ENCODE measurements at regions not wholly inside any gene's neighbourhood (a gene's known extent, or its start where the extent isn't known, plus 50 kb on each side); places are given as distances from the start of the nearest gene placed in this dataset.

DNA sequence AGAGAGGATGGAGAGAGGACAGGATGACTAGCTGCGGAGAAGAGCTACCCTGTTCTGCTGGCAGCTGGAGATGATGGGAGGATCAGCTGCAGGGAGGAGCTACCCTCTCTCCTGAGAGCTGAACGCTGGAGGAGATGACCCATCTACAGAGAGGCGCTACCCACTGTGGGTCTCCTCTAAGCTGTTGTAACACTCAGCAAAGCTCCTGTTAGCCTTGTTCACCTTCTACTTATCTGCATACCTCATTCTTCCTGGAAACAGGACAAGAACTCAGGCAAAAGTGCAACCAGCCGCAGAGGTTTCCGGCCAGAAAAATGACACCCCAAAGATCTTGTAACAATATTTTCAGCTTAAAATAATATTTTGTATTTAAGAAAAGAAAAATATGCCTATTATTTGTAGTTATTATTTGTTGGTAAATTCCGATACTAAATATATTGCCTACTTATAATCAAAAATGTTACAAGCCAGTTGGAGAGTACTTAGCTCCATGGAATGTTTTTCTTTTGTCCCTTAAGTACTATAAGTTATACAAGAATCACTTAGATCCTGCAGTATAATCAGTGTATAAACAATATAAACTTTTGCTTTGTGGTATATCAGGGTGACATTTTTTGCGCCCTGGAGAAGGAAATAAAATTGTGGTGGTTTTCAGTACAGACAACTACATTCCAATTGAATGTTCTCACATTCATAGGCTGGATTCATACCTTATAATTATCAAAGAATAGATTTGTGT lies 1188.0 kb upstream of the CADM2 start:
- H3K27me3 Mint-ChIP-seq (ENCODE audit: unreplicated experiment), result no peaks in the 10 kb centered on the region
- no peaks in the 10 kb centered on the region for H3K36me3 Mint-ChIP-seq (ENCODE audit: unreplicated experiment)
- H3K4me3 Mint-ChIP-seq (ENCODE audit: unreplicated experiment), result no peak overlapping the region
- H3K4me1 Mint-ChIP-seq (ENCODE audit: unreplicated experiment), result no peaks in the 10 kb centered on the region
- H3K9me3 Mint-ChIP-seq (ENCODE audit: unreplicated experiment), result no peaks in the 10 kb centered on the region
- TF ChIP-seq, protein P1, sequence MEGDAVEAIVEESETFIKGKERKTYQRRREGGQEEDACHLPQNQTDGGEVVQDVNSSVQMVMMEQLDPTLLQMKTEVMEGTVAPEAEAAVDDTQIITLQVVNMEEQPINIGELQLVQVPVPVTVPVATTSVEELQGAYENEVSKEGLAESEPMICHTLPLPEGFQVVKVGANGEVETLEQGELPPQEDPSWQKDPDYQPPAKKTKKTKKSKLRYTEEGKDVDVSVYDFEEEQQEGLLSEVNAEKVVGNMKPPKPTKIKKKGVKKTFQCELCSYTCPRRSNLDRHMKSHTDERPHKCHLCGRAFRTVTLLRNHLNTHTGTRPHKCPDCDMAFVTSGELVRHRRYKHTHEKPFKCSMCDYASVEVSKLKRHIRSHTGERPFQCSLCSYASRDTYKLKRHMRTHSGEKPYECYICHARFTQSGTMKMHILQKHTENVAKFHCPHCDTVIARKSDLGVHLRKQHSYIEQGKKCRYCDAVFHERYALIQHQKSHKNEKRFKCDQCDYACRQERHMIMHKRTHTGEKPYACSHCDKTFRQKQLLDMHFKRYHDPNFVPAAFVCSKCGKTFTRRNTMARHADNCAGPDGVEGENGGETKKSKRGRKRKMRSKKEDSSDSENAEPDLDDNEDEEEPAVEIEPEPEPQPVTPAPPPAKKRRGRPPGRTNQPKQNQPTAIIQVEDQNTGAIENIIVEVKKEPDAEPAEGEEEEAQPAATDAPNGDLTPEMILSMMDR (IDR thresholded peaks at IDR 0.05), result no peak
- no peak for DNase-seq (ENCODE audit: extremely low spot score, unreplicated experiment)
- no peak overlapping the region for H3K27ac Mint-ChIP-seq (ENCODE audit: unreplicated experiment)

- no peaks in the 10 kb centered on the region for H3K9me3 Mint-ChIP-seq (ENCODE audit: unreplicated experiment)
- H3K4me1 Mint-ChIP-seq (ENCODE audit: unreplicated experiment), result no peaks in the 10 kb centered on the region
- no peaks in the 10 kb centered on the region for H3K36me3 Mint-ChIP-seq (ENCODE audit: unreplicated experiment)
- H3K4me3 Mint-ChIP-seq (ENCODE audit: unreplicated experiment), result no peak overlapping the region
- H3K27me3 Mint-ChIP-seq (ENCODE audit: unreplicated experiment), result no peaks in the 10 kb centered on the region
- no peak overlapping the region for H3K27ac Mint-ChIP-seq (ENCODE audit: unreplicated experiment)
- no peak for DNase-seq (ENCODE audit: extremely low spot score, unreplicated experiment)
- TF ChIP-seq, protein P1 (IDR thresholded peaks at IDR 0.05), result no peak
Measured at GRCh38 chr3:83802801-83803200, 1156.0 kb upstream of the CADM2 start.

DNA sequence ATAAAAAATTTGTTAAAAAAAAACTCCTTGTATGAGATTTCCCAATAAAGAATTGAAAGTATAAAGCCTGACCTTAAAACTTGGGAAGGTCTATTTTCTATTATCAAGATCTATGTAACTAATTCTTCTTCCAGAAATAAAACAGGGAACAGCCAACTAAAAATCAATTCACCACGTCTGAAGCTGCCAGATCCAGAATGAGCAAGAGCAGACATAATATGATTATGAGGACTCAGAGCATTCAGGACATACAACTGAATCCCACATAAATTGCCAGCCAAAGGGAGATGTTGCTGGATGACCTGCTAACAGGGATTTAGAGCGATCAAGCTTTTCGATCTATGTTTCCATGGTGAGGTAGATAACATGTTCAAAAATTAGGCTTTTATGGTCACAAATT lies 1151.3 kb upstream of the CADM2 start:
- TF ChIP-seq, protein P1 (IDR thresholded peaks at IDR 0.05), result no peak
- Mint-ChIP-seq H3K4me1 (ENCODE audit: unreplicated experiment) (no peaks in the 10 kb centered on the region), H3K27me3 (ENCODE audit: unreplicated experiment) (no peaks in the 10 kb centered on the region), H3K4me3 (ENCODE audit: unreplicated experiment) (no peak overlapping the region), H3K27ac (ENCODE audit: unreplicated experiment) (no peak overlapping the region), H3K9me3 (ENCODE audit: unreplicated experiment) (peaks cover 19% of the 10 kb centered on the region), H3K36me3 (ENCODE audit: unreplicated experiment) (no peaks in the 10 kb centered on the region)
- no peak for DNase-seq (ENCODE audit: extremely low spot score, unreplicated experiment)

- TF ChIP-seq, protein P1 (IDR thresholded peaks at IDR 0.05), result no peak
- Mint-ChIP-seq H3K9me3 (ENCODE audit: unreplicated experiment) (peaks cover 19% of the 10 kb centered on the region), H3K36me3 (ENCODE audit: unreplicated experiment) (no peaks in the 10 kb centered on the region), H3K4me1 (ENCODE audit: unreplicated experiment) (no peaks in the 10 kb centered on the region), H3K4me3 (ENCODE audit: unreplicated experiment) (no peak overlapping the region), H3K27ac (ENCODE audit: unreplicated experiment) (no peak overlapping the region), H3K27me3 (ENCODE audit: unreplicated experiment) (no peaks in the 10 kb centered on the region)
- no peak for DNase-seq (ENCODE audit: extremely low spot score, unreplicated experiment)
Measured at GRCh38 chr3:83813176-83813575, 1145.6 kb upstream of the CADM2 start.

GRCh38 chr3:83816653-83817052 lies 1142.1 kb upstream of the CADM2 start:
- Mint-ChIP-seq H3K27ac (ENCODE audit: unreplicated experiment) (no peak overlapping the region), H3K27me3 (ENCODE audit: unreplicated experiment) (no peaks in the 10 kb centered on the region), H3K36me3 (ENCODE audit: unreplicated experiment) (no peaks in the 10 kb centered on the region), H3K4me3 (ENCODE audit: unreplicated experiment) (no peak overlapping the region), H3K9me3 (ENCODE audit: unreplicated experiment) (peaks cover under 1% of the 10 kb centered on the region), H3K4me1 (ENCODE audit: unreplicated experiment) (no peaks in the 10 kb centered on the region)
- DNase-seq (ENCODE audit: extremely low spot score, unreplicated experiment), result no peak
- TF ChIP-seq, protein P1 (IDR thresholded peaks at IDR 0.05), result no peak
